HG03439 (cell line): ENCODE measurements at regions not wholly inside any gene's neighbourhood (a gene's known extent, or its start where the extent isn't known, plus 50 kb on each side); places are given as distances from the start of the nearest gene placed in this dataset.
"Not testable (repeated sequence)": the region's sequence is repeated elsewhere in the genome, so short reads cannot be mapped to it uniquely, and the experiment has no call there.

Source experiments
- ATAC-seq: cut with Tn5 transposase; IDR thresholded peaks from one replicate; pipeline ENCODE4 v1.9.1; 2021; ENCODE audit warnings: mild to moderate bottlenecking, moderate library complexity; ENCODE audit not compliant: unreplicated experiment

DNA sequence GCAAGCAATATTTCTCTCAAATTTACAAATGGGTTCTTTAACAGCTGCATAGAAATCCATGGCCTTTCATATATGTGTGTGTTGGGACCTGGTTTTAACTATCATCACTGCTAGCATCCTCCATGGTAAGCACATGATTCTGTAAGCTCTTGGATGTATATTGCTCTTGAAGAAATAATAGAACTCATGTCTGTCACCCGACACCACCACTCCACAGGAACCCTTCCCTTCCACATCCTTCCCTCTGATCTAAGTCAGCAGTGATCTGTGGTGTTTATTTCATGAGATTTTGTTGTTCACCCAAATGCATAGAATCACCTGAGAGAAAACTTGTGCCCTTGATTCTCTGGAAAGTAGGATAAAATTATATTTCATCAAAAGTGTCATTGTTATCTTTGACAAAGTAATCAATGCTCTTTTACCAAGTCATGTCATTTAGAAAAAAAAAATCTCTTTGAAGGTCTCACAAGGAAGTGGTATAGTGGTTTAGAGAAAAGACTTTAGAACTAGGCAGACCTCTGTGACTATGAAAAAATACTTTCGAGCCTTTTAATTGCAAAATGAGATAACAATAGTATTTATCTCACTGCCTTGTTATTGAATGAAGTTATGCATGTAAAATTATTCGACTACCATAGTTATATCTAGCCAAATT, 649.8 kb upstream of the SLC35B3 start:
- ATAC-seq = no peak

- no peak for ATAC-seq
Measured at GRCh38 chr6:9083108-9083507, 647.8 kb upstream of the SLC35B3 start.

GRCh38 chr6:9066726-9067125, 631.4 kb upstream of the SLC35B3 start:
- no peak for ATAC-seq

- no peak for ATAC-seq
Measured at GRCh38 chr6:9064156-9064555, 628.8 kb upstream of the SLC35B3 start.

- ATAC-seq = no peak
Measured at GRCh38 chr6:9062596-9062995, 627.3 kb upstream of the SLC35B3 start.

- ATAC-seq = no peak
Measured at GRCh38 chr6:9057937-9058336, 622.6 kb upstream of the SLC35B3 start.

- no peak for ATAC-seq
Measured at GRCh38 chr6:9056556-9056955, 621.2 kb upstream of the SLC35B3 start.

GRCh38 chr6:9044426-9044825, 609.1 kb upstream of the SLC35B3 start:
- no peak for ATAC-seq

DNA sequence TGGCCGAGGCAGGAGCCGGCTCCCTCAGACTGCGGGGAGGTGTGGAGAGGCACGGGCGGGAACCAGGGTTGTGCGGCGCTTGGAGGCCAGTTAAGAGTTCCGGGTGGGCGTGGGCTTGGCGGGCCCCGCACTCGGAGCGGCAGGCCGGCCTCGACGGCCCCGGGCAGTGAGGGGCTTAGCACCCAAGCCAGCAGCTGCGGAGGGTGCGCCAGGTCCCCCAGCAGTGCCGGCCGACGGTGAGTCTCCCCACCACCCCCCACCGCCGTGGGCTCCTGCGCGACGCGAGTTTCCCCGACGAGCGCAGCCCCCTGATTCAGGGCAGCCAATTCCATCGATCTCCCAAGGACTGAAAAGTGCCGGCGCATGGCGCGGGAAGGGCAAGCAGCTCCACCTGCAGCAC, 605.4 kb upstream of the SLC35B3 start:
- ATAC-seq = no peak

DNA sequence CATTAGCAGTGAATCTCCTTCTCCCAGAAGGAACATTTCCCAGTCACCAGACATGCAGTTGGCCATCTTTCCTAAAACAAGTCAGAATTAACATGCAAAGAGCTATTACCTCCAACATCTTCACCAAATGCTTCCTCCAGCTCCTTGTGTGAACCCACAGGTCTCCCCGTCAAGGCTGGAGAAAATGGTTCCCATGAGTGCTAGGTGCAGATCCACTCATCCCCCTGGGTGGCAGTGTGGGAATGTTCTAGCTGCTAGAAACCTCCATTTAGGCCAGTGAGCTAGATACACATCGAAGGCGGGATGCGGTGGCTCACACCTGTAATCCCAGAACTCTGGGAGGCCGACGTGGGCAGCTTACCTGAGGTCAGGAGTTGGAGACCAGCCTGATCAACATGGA, 603.9 kb upstream of the SLC35B3 start:
- no peak for ATAC-seq

DNA sequence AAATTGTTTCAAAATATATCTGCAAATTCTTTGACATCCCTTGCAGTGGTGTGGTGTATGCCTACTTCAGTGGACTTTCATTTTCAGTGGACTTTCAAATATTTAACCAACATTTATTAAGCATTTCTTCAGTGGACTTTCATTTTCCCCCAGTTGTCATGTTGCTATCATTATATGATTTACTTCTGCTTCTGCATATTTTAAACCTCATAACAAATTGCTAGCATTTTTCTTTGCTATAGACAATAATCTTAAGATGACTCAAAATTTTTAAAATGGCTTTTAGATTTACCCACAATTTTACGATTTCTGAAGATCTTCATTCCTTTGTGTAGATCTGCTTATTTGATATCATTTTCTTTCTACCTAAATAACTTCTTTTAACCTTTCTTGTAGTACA, 592.7 kb upstream of the SLC35B3 start:
- ATAC-seq = no peak

- ATAC-seq = no peak
Measured at GRCh38 chr6:9025796-9026394, 590.5 kb upstream of the SLC35B3 start.

DNA sequence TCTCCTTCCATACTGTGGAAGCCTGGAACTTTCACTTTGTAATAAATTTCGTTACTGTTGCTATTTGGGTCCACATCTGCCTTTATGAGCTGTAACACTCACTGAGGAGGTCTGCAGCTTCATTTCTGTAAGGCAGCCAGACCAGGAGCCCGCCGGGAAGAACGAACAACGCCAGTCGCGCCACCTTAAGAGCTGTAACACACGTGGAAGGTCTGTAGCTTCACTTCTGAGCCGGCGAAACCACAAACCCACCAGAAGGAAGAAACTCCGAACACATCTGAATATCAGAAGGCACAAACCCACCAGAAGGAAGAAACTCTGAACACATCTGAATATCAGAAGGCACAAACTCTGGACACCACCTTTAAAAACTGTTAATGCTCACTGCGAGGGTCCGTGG, 589.9 kb upstream of the SLC35B3 start:
- ATAC-seq = no peak

DNA sequence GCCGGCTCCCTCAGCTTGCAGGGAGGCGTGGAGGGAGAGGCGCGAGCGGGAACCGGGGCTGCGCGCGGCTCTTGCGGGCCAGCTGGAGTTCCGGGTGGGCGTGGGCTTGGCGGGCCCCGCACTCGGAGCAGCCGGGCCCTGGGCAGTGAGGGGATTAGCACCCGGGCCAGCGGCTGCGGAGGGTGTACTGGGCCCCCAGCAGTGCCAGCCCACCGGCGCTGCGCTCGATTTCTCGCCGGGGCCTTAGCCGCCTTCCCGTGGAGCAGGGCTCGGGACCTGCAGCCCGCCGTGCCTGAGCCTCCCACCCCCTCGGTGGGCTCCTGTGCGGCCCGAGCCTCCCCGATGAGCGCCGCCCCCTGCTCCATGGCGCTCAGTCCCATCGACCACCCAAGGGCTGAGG, 588.9 kb upstream of the SLC35B3 start:
- not testable (repeated sequence) for ATAC-seq

DNA sequence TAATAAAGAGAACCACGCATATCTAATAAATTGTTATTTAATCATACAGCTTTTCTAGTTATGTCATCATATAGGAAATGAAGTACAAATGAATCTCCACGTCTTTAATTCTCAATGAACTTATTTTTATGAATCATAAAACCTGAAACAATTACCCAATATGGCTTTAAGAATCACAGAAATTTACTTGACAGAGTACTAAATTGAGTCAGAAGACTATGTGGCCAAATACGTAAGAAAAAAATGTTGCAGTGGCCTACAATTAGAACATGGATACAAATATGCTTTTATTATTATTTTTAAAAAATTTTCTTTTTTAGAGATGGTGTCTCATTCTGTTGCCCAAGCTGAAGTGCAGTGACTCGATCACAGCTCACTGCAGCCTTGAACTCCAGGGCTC, 584.7 kb upstream of the SLC35B3 start:
- ATAC-seq = no peak

DNA sequence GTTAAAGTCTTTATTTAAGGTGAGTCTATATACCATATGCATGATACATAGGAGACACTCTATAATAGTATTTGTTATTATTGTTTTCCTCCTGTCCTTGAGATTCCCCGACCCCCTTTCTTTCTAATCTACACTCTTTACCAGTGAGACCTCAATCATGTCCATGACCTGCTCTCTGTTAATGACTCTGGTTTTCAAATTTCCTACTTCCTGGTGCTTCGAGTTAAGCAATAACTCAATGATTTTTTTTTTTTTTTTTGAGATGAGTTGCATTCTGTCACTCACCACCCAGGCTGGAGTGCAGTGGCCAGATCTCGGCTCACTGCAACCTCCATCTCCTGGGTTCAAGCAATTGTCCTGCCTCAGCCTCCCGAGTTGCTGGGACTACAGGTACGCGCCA, 574.6 kb upstream of the SLC35B3 start:
- ATAC-seq = no peak

GRCh38 chr6:9007027-9007426, 571.7 kb upstream of the SLC35B3 start:
- ATAC-seq = no peak

DNA sequence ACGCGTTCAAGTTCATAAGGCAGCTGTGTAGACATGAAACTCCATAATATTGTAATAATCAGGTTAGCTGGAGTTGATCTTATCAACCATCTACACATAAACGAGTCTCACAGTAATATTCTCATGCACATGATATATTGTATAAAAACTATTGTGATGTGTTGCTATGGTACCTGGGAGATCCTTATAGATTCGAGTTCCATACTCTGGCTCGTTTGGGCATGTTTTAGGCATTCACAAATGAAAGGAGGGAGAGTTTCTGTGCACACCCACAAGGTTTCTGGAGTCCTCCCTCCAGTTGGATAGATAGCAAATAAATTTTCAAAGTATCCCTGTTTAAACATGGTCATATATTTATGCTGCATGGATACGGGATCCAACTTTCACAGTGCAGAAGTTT, 567.5 kb upstream of the SLC35B3 start:
- ATAC-seq = no peak

DNA sequence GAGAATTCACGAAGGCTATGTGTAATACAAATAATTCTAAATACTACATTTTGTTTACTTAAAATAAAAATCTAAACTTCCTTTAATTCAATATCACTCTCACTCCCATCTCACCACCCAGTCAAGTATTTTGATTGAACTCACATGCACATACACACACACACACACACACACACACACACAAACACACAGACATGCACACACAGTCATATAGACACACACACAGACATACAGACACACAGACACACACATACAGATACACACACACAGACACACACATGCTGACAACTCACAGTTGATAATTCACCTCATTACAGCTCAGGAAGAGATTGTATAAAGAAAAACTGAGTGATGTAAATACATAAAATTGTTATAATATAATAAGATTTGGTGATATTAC, 559.8 kb upstream of the SLC35B3 start:
- no peak for ATAC-seq

DNA sequence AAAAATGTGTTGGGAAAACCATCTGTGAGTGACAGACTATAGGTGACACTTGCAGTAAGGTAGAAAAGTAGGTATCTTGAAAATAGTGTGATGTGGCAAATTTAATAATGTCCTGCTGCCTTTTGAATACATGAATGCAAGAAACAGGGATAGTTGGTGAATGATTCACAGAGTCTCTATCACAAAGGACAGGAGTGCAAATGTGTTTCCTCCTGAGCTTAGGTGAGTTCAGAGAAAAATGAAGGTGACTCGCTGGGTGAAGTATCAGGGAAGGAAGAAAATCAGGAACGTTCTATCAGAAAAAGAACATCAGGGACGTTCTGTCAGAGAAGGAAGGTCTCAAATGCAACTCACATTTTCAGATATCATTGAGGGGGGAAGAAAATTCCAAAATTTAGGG, 557.8 kb upstream of the SLC35B3 start:
- ATAC-seq = no peak

- no peak for ATAC-seq
Measured at GRCh38 chr6:8991844-8992243, 556.5 kb upstream of the SLC35B3 start.

DNA sequence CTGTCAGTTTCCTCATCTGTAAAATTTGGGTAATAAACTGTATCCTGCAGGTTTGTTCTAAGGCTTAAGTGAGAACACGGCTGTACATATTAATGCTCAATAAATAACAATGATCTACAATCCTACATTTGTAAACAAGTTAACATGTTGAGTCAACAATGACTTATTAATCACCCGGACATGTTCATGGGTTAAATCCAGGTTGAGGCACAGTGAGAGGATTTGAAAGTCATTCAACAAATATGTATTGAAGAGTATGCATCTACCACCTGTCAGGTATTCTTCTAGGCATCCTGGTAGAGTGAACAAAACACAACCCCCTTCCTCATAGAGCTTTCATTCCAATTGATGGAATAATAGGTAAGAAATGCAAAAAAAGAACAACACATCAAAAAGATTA, 554.7 kb upstream of the SLC35B3 start:
- ATAC-seq = no peak

- ATAC-seq = peak; percentile 96
Measured at GRCh38 chr6:8983202-8983688, 547.9 kb upstream of the SLC35B3 start.
